RWPE2 (cell line): ENCODE measurements at regions not wholly inside any gene's neighbourhood (a gene's known extent, or its start where the extent isn't known, plus 50 kb on each side); places are given as distances from the start of the nearest gene placed in this dataset.

Experiments used
- ATAC-seq: fragments of 200-7000 bp; cut with Tn5 transposase; 3 replicates; pipeline ENCODE4 v1.9.1; 2021; ENCODE audit warnings: low read depth
- DNase-seq: peaks from one replicate; pipeline ENCODE4 v3.0.0-alpha.2; 2020; ENCODE audit warnings: low spot score
- H3K27ac ChIP-seq: fragments of 450-650 bp; 2 replicates; pipeline ENCODE4 v1.5.1; 2017; ENCODE audit warnings: mild to moderate bottlenecking; ENCODE audit not compliant: poor library complexity, severe bottlenecking
- H3K27me3 ChIP-seq: fragments of 250-450 bp; sonication (Bioruptor Pico); 2 replicates; pipeline ENCODE4 v1.5.1; 2021; ENCODE audit warnings: mild to moderate bottlenecking, moderate library complexity; ENCODE audit not compliant: insufficient read depth, poor library complexity, severe bottlenecking
- H3K36me3 ChIP-seq: fragments of 250-450 bp; sonication (Bioruptor Pico); 2 replicates; pipeline ENCODE4 v1.5.1; 2020; ENCODE audit warnings: low read depth, mild to moderate bottlenecking, moderate library complexity
- H3K4me1 ChIP-seq: fragments of 250-450 bp; sonication (Bioruptor Pico); 2 replicates; pipeline ENCODE4 v1.5.1; 2021; ENCODE audit warnings: mild to moderate bottlenecking, moderate library complexity; ENCODE audit not compliant: insufficient read depth, poor library complexity, severe bottlenecking
- H3K4me3 ChIP-seq: fragments of 250-450 bp; sonication (Bioruptor Pico); 2 replicates; pipeline ENCODE4 v1.5.1; 2021; ENCODE audit warnings: mild to moderate bottlenecking, moderate library complexity; ENCODE audit not compliant: severe bottlenecking
- H3K9me3 ChIP-seq: fragments of 250-450 bp; sonication (Bioruptor Pico); 2 replicates; pipeline ENCODE4 v1.5.1; 2021; ENCODE audit warnings: mild to moderate bottlenecking, moderate library complexity; ENCODE audit not compliant: severe bottlenecking
- CTCF ChIP-seq: fragments of 450-650 bp; IDR thresholded peaks from one replicate; pipeline ENCODE4 v1.5.1; 2017; ENCODE audit warnings: mild to moderate bottlenecking, moderate library complexity; ENCODE audit not compliant: poor library complexity, severe bottlenecking

- H3K9me3 ChIP-seq = peaks cover 2% of the 10 kb centered on the region
- ATAC-seq (no peak), DNase-seq (no peak)
- no peak overlapping the region for H3K27ac ChIP-seq
- H3K4me3 ChIP-seq = no peak overlapping the region
- H3K4me1 ChIP-seq = no peaks in the 10 kb centered on the region
- no peaks in the 10 kb centered on the region for H3K36me3 ChIP-seq
- no peaks in the 10 kb centered on the region for H3K27me3 ChIP-seq
- no peak for TF ChIP-seq CTCF
Measured at GRCh38 chr4:123994917-123995316, 598.3 kb downstream of the SPRY1 start.

GRCh38 chr4:123995936-123996335 lies 599.3 kb downstream of the SPRY1 start:
- H3K27ac ChIP-seq = no peak overlapping the region
- H3K9me3 ChIP-seq = peaks cover 2% of the 10 kb centered on the region
- no peak overlapping the region for H3K4me3 ChIP-seq
- no peaks in the 10 kb centered on the region for H3K36me3 ChIP-seq
- H3K27me3 ChIP-seq = no peaks in the 10 kb centered on the region
- no peaks in the 10 kb centered on the region for H3K4me1 ChIP-seq
- no peak for TF ChIP-seq CTCF
- ATAC-seq = peak; percentile 67; the same call in 2 of the 3 replicates
- no peak for DNase-seq

GRCh38 chr4:123996718-123997510 lies 600.3 kb downstream of the SPRY1 start:
- TF ChIP-seq CTCF = no peak
- H3K4me1 ChIP-seq = no peaks in the 10 kb centered on the region
- peaks cover 2% of the 10 kb centered on the region for H3K9me3 ChIP-seq
- H3K27ac ChIP-seq = no peak overlapping the region
- no peak for ATAC-seq
- H3K4me3 ChIP-seq = no peak overlapping the region
- H3K27me3 ChIP-seq = no peaks in the 10 kb centered on the region
- DNase-seq = no peak
- H3K36me3 ChIP-seq = no peaks in the 10 kb centered on the region

- no peak for ATAC-seq
- H3K36me3 ChIP-seq = no peaks in the 10 kb centered on the region
- no peak overlapping the region for H3K27ac ChIP-seq
- no peaks in the 10 kb centered on the region for H3K27me3 ChIP-seq
- TF ChIP-seq CTCF = no peak
- no peaks in the 10 kb centered on the region for H3K4me1 ChIP-seq
- DNase-seq = no peak
- peaks cover 2% of the 10 kb centered on the region for H3K9me3 ChIP-seq
- no peak overlapping the region for H3K4me3 ChIP-seq
Measured at GRCh38 chr4:123997776-123998449, 601.3 kb downstream of the SPRY1 start.

GRCh38 chr4:124000233-124000632 lies 603.6 kb downstream of the SPRY1 start:
- no peak for DNase-seq
- TF ChIP-seq CTCF = no peak
- H3K27me3 ChIP-seq = no peaks in the 10 kb centered on the region
- H3K4me3 ChIP-seq = no peak overlapping the region
- H3K36me3 ChIP-seq = no peaks in the 10 kb centered on the region
- H3K9me3 ChIP-seq = no peaks in the 10 kb centered on the region
- H3K4me1 ChIP-seq = no peaks in the 10 kb centered on the region
- ATAC-seq = no peak
- H3K27ac ChIP-seq = no peak overlapping the region
